HEK293T (cell line): ENCODE measurements at regions not wholly inside any gene's neighbourhood (a gene's known extent, or its start where the extent isn't known, plus 50 kb on each side); places are given as distances from the start of the nearest gene placed in this dataset.

Experiments
- ARNT ChIP-seq: fragments of 450-650 bp; IDR thresholded peaks from 2 replicates; pipeline ENCODE4 v1.6.1; 2017; ENCODE audit warnings: mild to moderate bottlenecking
- BHLHE40 ChIP-seq: fragments of 450-650 bp; IDR thresholded peaks from 2 replicates; pipeline ENCODE4 v1.6.1; 2016; ENCODE audit warnings: mild to moderate bottlenecking, moderate library complexity, borderline replicate concordance
- CTBP1 ChIP-seq: fragments of 450-650 bp; IDR thresholded peaks from 2 replicates; pipeline ENCODE4 v1.6.1; 2016; ENCODE audit warnings: borderline replicate concordance
- ELF4 ChIP-seq: fragments of 450-650 bp; IDR thresholded peaks from 2 replicates; pipeline ENCODE4 v1.6.1; 2017; ENCODE audit warnings: antibody characterized with exemption
- FOXA1 ChIP-seq: fragments of 450-650 bp; IDR thresholded peaks from 2 replicates; pipeline ENCODE4 v1.6.1; 2016; ENCODE audit warnings: mild to moderate bottlenecking
- FOXM1 ChIP-seq: fragments of 450-650 bp; IDR thresholded peaks from 2 replicates; pipeline ENCODE4 v1.6.1; 2017; ENCODE audit warnings: mild to moderate bottlenecking, borderline replicate concordance
- LEF1 ChIP-seq: fragments of 450-650 bp; IDR thresholded peaks from 2 replicates; pipeline ENCODE4 v1.6.1; 2017; ENCODE audit warnings: mild to moderate bottlenecking, borderline replicate concordance
- NFRKB ChIP-seq: fragments of 450-650 bp; IDR thresholded peaks from 2 replicates; pipeline ENCODE4 v1.6.1; 2016; ENCODE audit warnings: mild to moderate bottlenecking, moderate library complexity
- SP1 ChIP-seq: fragments of 450-650 bp; IDR thresholded peaks from 2 replicates; pipeline ENCODE4 v1.6.1; 2017
- SUZ12 ChIP-seq: fragments of 450-650 bp; IDR thresholded peaks from 2 replicates; pipeline ENCODE4 v1.6.1; 2016; ENCODE audit warnings: mild to moderate bottlenecking
- TF ChIP-seq, protein P1 (sequence below): fragments of 450-650 bp; IDR thresholded peaks from 2 replicates; pipeline ENCODE4 v1.6.1; 2016

DNA sequence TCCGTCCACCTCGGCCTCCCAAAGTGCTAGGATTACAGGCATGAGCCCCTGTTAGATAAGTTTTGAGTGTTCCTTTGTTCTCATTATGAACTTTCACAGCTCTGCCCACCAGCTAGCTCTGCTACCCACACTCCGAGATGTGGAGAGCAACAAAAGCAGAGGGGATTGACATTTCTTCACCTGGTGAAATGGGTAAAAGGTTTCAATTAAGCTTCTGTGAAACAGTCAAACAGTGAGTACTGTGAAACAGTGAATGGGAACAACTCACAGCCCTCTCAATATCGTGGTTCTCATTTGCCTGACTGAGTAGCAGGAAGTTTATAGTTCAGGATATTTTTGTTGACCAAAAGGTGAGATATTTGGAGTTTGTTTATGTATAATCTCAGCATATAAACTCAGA is 412.8 kb downstream of the CD83 start:
- TF ChIP-seq ARNT, result no peak
- TF ChIP-seq SP1, result no peak
- TF ChIP-seq ELF4, result no peak
- no peak for TF ChIP-seq SUZ12
- TF ChIP-seq BHLHE40, result no peak
- no peak for TF ChIP-seq LEF1
- TF ChIP-seq FOXA1, result no peak
- TF ChIP-seq CTBP1, result no peak
- TF ChIP-seq, protein P1, sequence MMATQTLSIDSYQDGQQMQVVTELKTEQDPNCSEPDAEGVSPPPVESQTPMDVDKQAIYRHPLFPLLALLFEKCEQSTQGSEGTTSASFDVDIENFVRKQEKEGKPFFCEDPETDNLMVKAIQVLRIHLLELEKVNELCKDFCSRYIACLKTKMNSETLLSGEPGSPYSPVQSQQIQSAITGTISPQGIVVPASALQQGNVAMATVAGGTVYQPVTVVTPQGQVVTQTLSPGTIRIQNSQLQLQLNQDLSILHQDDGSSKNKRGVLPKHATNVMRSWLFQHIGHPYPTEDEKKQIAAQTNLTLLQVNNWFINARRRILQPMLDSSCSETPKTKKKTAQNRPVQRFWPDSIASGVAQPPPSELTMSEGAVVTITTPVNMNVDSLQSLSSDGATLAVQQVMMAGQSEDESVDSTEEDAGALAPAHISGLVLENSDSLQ, result no peak
- TF ChIP-seq NFRKB, result no peak
- no peak for TF ChIP-seq FOXM1
